ENCODE measurements at regions not wholly inside any gene's neighbourhood (a gene's known extent, or its start where the extent isn't known, plus 50 kb on each side); places are given as distances from the start of the nearest gene placed in this dataset.

GRCh38 chr4:44038811-44039210 is 409.8 kb downstream of the KCTD8 start (continued):
- no peak for TF ChIP-seq E2F5 (CRISPR knock-in tag; IDR thresholded peaks at IDR 0.05)

GRCh38 chr4:44046491-44046890 is 402.1 kb downstream of the KCTD8 start:
- in situ Hi-C loops (cut with MboI) = no loop called here
- ChIA-PET POLR2A (no interaction called here), CTCF (ENCODE audit: low intra/inter-chr PET ratio) (no interaction called here)
- WGBS (ENCODE audit: insufficient coverage, low coverage, missing lambda C conversion rate) = 4% methylated on average over 4 of the region's 4 CpGs
- Histone ChIP-seq H3K79me2 (ENCODE audit: control insufficient read depth, insufficient read depth, low read length) (no peaks in the 10 kb centered on the region), H3K9me3 (replicated peaks; ENCODE audit: control insufficient read depth, insufficient read depth, low read depth, low read length) (no peaks in the 10 kb centered on the region), H3K9me1 (ENCODE audit: control insufficient read depth, insufficient read depth, low read length) (no peaks in the 10 kb centered on the region), H3K9ac (ENCODE audit: insufficient read depth in 1 of 2, low read depth in 2 of 2, low read length in 2 of 2) (no peak overlapping the region), H4K20me1 (replicated peaks; ENCODE audit: control insufficient read depth, insufficient read depth, low read length) (no peaks in the 10 kb centered on the region), H3K36me3 (ENCODE audit: control insufficient read depth, insufficient read depth, low read length) (no peaks in the 10 kb centered on the region), H3K4me2 (ENCODE audit: insufficient read depth, low read length) (no peak overlapping the region), H3K27me3 (ENCODE audit: control insufficient read depth in 2 of 2, insufficient read depth in 2 of 2, low read length in 2 of 2) (no peaks in the 10 kb centered on the region), H3K27ac (ENCODE audit: extremely low read depth, low read depth, low read length) (no peak overlapping the region), H2AFZ (ENCODE audit: low read depth, low read length) (no peak overlapping the region), H3K4me1 (replicated peaks in 1 of 2; ENCODE audit: control insufficient read depth in 2 of 2, insufficient read depth in 2 of 2, low read length in 2 of 2) (no peaks in the 10 kb centered on the region), H3K4me3 (no peak overlapping the region)
- ATAC-seq = no peak
- FAIRE-seq = no peak
- BruUV-seq (replicated peaks) = no TSS peak
- DNase-seq (ENCODE audit: extremely low read depth in 1 of 4, low spot score in 3 of 4) = no peak
- intact Hi-C loops (cut with micrococcal nuclease) = no loop called here
- TF ChIP-seq CEBPB (tag; IDR thresholded peaks at IDR 0.05) (no peak), SETDB1 (IDR thresholded peaks at IDR 0.05; ENCODE audit: low read length) (no peak), ZKSCAN3 (CRISPR knock-in tag; IDR thresholded peaks at IDR 0.05) (no peak), ZNF12 (CRISPR knock-in tag; IDR thresholded peaks at IDR 0.05) (no peak), ZNF174 (CRISPR knock-in tag; IDR thresholded peaks at IDR 0.05) (no peak), NR2C1 (IDR thresholded peaks at IDR 0.05) (no peak), NR2C1 (tag; IDR thresholded peaks at IDR 0.05) (no peak), FOXP1 (CRISPR knock-in tag; IDR thresholded peaks at IDR 0.05) (no peak)
